Stimulated activated naive CD8-positive, alpha-beta T cell treated with anti-CD3 and anti-CD28 coated beads, Interleukin-15, amount 100 ng/mL, for 72 hours (primary cell): ENCODE measurements at regions not wholly inside any gene's neighbourhood (a gene's known extent, or its start where the extent isn't known, plus 50 kb on each side); places are given as distances from the start of the nearest gene placed in this dataset.

Experiments used
- ATAC-seq: fragments of 150-1000 bp; cut with Tn5 transposase; 2 replicates; pipeline ENCODE4 v1.10.0; 2021; ENCODE audit warnings: mild to moderate bottlenecking, moderate library complexity
- DNase-seq, 2 donors: peaks; one replicate each; pipeline ENCODE4 v3.0.0; 2021 to 2022
- H3K27ac Mint-ChIP-seq, 2 donors: one replicate each; pipeline ENCODE4 v1.8.0; 2022; ENCODE audit warnings: mild to moderate bottlenecking in 2 of 2, mixed read lengths in 2 of 2, moderate library complexity in 2 of 2
- H3K27me3 Mint-ChIP-seq: one replicate; pipeline ENCODE4 v1.8.0; 2022; ENCODE audit warnings: mixed read lengths
- H3K4me1 Mint-ChIP-seq: one replicate; pipeline ENCODE4 v1.8.0; 2022; ENCODE audit warnings: mild to moderate bottlenecking, mixed read lengths
- H3K4me3 Mint-ChIP-seq, 2 donors: one replicate each; pipeline ENCODE4 v1.8.0; 2022; ENCODE audit warnings: mild to moderate bottlenecking in 2 of 2, mixed read lengths in 2 of 2, moderate library complexity in 1 of 2
- H3K9me3 Mint-ChIP-seq, 2 donors: one replicate each; pipeline ENCODE4 v1.8.0; 2022; ENCODE audit warnings: mixed read lengths in 2 of 2

GRCh38 chr11:103700622-103701021, 335.8 kb upstream of the DDI1 start:
- peaks cover 0 to 6% of the 10 kb centered on the region in 2 donors for H3K9me3 Mint-ChIP-seq
- H3K4me1 Mint-ChIP-seq, result no peaks in the 10 kb centered on the region
- DNase-seq (no peak), ATAC-seq (no peak)
- H3K4me3 Mint-ChIP-seq, result no peak overlapping the region
- no peaks in the 10 kb centered on the region for H3K27me3 Mint-ChIP-seq
- no peak overlapping the region for H3K27ac Mint-ChIP-seq

GRCh38 chr11:103703437-103703836, 333.0 kb upstream of the DDI1 start:
- H3K27me3 Mint-ChIP-seq, result no peaks in the 10 kb centered on the region
- DNase-seq, result no peak
- no peaks in the 10 kb centered on the region for H3K4me1 Mint-ChIP-seq
- ATAC-seq, result no peak
- no peaks in the 10 kb centered on the region for H3K9me3 Mint-ChIP-seq
- H3K27ac Mint-ChIP-seq, result no peak overlapping the region
- no peak overlapping the region for H3K4me3 Mint-ChIP-seq

- Mint-ChIP-seq H3K27ac (no peak overlapping the region), H3K27me3 (no peaks in the 10 kb centered on the region), H3K4me1 (no peaks in the 10 kb centered on the region), H3K9me3 (peaks cover 0 to 4% of the 10 kb centered on the region in 2 donors), H3K4me3 (no peak overlapping the region)
- DNase-seq, result no peak
- no peak for ATAC-seq
Observed at GRCh38 chr11:103703954-103704353, 332.5 kb upstream of the DDI1 start.

GRCh38 chr11:103705642-103706041, 330.8 kb upstream of the DDI1 start:
- H3K27ac Mint-ChIP-seq, result no peak overlapping the region
- DNase-seq, result no peak
- no peak overlapping the region for H3K4me3 Mint-ChIP-seq
- H3K27me3 Mint-ChIP-seq, result no peaks in the 10 kb centered on the region
- no peaks in the 10 kb centered on the region for H3K4me1 Mint-ChIP-seq
- peaks cover 5 to 11% of the 10 kb centered on the region in 2 donors for H3K9me3 Mint-ChIP-seq
- no peak for ATAC-seq

GRCh38 chr11:103709371-103709770, 327.1 kb upstream of the DDI1 start:
- ATAC-seq (no peak), DNase-seq (no peak)
- no peak overlapping the region for H3K27ac Mint-ChIP-seq
- no peak overlapping the region for H3K4me3 Mint-ChIP-seq
- no peaks in the 10 kb centered on the region for H3K27me3 Mint-ChIP-seq
- no peaks in the 10 kb centered on the region for H3K4me1 Mint-ChIP-seq
- H3K9me3 Mint-ChIP-seq, result peaks cover 5 to 11% of the 10 kb centered on the region in 2 donors

- H3K4me1 Mint-ChIP-seq, result no peaks in the 10 kb centered on the region
- no peaks in the 10 kb centered on the region for H3K27me3 Mint-ChIP-seq
- DNase-seq, result no peak
- peaks cover 4 to 9% of the 10 kb centered on the region in 2 donors for H3K9me3 Mint-ChIP-seq
- ATAC-seq, result no peak
- no peak overlapping the region for H3K4me3 Mint-ChIP-seq
- H3K27ac Mint-ChIP-seq, result no peak overlapping the region
Observed at GRCh38 chr11:103714246-103714645, 322.2 kb upstream of the DDI1 start.

- H3K9me3 Mint-ChIP-seq, result peaks cover 0 to 6% of the 10 kb centered on the region in 2 donors
- ATAC-seq, result no peak
- no peaks in the 10 kb centered on the region for H3K27me3 Mint-ChIP-seq
- H3K4me3 Mint-ChIP-seq, result no peak overlapping the region
- no peak for DNase-seq
- no peaks in the 10 kb centered on the region for H3K4me1 Mint-ChIP-seq
- H3K27ac Mint-ChIP-seq, result no peak overlapping the region
Observed at GRCh38 chr11:103716363-103716762, 320.1 kb upstream of the DDI1 start.

GRCh38 chr11:103727262-103727661, 309.2 kb upstream of the DDI1 start:
- Mint-ChIP-seq H3K27me3 (no peaks in the 10 kb centered on the region), H3K9me3 (peaks cover 28 to 30% of the 10 kb centered on the region in 2 donors), H3K27ac (no peak overlapping the region), H3K4me3 (no peak overlapping the region), H3K4me1 (no peaks in the 10 kb centered on the region)
- ATAC-seq, result no peak
- no peak for DNase-seq

- Mint-ChIP-seq H3K27ac (no peak overlapping the region), H3K27me3 (no peaks in the 10 kb centered on the region), H3K9me3 (peaks cover 23 to 29% of the 10 kb centered on the region in 2 donors), H3K4me1 (no peaks in the 10 kb centered on the region), H3K4me3 (no peak overlapping the region)
- DNase-seq (no peak), ATAC-seq (no peak)
Observed at GRCh38 chr11:103729617-103730016, 306.8 kb upstream of the DDI1 start.

- no peak overlapping the region for H3K27ac Mint-ChIP-seq
- no peaks in the 10 kb centered on the region for H3K27me3 Mint-ChIP-seq
- peaks cover 19 to 23% of the 10 kb centered on the region in 2 donors for H3K9me3 Mint-ChIP-seq
- DNase-seq (no peak), ATAC-seq (no peak)
- no peaks in the 10 kb centered on the region for H3K4me1 Mint-ChIP-seq
- H3K4me3 Mint-ChIP-seq, result no peak overlapping the region
Observed at GRCh38 chr11:103730131-103730940, 306.1 kb upstream of the DDI1 start.

- Mint-ChIP-seq H3K4me1 (no peaks in the 10 kb centered on the region), H3K4me3 (no peak overlapping the region), H3K27me3 (no peaks in the 10 kb centered on the region), H3K9me3 (peaks cover 8 to 13% of the 10 kb centered on the region in 2 donors), H3K27ac (no peak overlapping the region)
- ATAC-seq (no peak), DNase-seq (no peak)
Observed at GRCh38 chr11:103731670-103732069, 304.8 kb upstream of the DDI1 start.

GRCh38 chr11:103733889-103734288, 302.6 kb upstream of the DDI1 start:
- no peak overlapping the region for H3K4me3 Mint-ChIP-seq
- ATAC-seq, result no peak
- H3K4me1 Mint-ChIP-seq, result no peaks in the 10 kb centered on the region
- no peaks in the 10 kb centered on the region for H3K27me3 Mint-ChIP-seq
- H3K9me3 Mint-ChIP-seq, result peaks cover 0 to 8% of the 10 kb centered on the region in 2 donors
- no peak overlapping the region for H3K27ac Mint-ChIP-seq
- DNase-seq, result no peak

GRCh38 chr11:103735497-103736032, 300.9 kb upstream of the DDI1 start:
- no peaks in the 10 kb centered on the region for H3K27me3 Mint-ChIP-seq
- ATAC-seq, result no peak
- no peak overlapping the region for H3K4me3 Mint-ChIP-seq
- no peak for DNase-seq
- H3K4me1 Mint-ChIP-seq, result no peaks in the 10 kb centered on the region
- H3K9me3 Mint-ChIP-seq, result peaks cover 5 to 14% of the 10 kb centered on the region in 2 donors
- H3K27ac Mint-ChIP-seq, result no peak overlapping the region

- Mint-ChIP-seq H3K27me3 (no peaks in the 10 kb centered on the region), H3K27ac (no peak overlapping the region), H3K4me3 (no peak overlapping the region), H3K4me1 (no peaks in the 10 kb centered on the region), H3K9me3 (peaks cover 5 to 14% of the 10 kb centered on the region in 2 donors)
- ATAC-seq, result no peak
- no peak for DNase-seq
Observed at GRCh38 chr11:103736315-103737036, 300.0 kb upstream of the DDI1 start.

GRCh38 chr11:103737037-103737622, 299.3 kb upstream of the DDI1 start:
- Mint-ChIP-seq H3K27ac (no peak overlapping the region), H3K4me3 (no peak overlapping the region), H3K27me3 (no peaks in the 10 kb centered on the region), H3K4me1 (no peaks in the 10 kb centered on the region), H3K9me3 (peaks cover 5 to 14% of the 10 kb centered on the region in 2 donors)
- DNase-seq, result no peak
- ATAC-seq, result no peak

GRCh38 chr11:103737747-103738146, 298.7 kb upstream of the DDI1 start:
- no peaks in the 10 kb centered on the region for H3K27me3 Mint-ChIP-seq

More at GRCh38 chr11:103737747-103738146, 298.7 kb upstream of the DDI1 start:
- Mint-ChIP-seq H3K4me3 (no peak overlapping the region), H3K9me3 (peaks cover 5 to 14% of the 10 kb centered on the region in 2 donors), H3K4me1 (no peaks in the 10 kb centered on the region), H3K27ac (no peak overlapping the region)
- DNase-seq, result no peak
- no peak for ATAC-seq
